ENCODE measurements at regions not wholly inside any gene's neighbourhood (a gene's known extent, or its start where the extent isn't known, plus 50 kb on each side); places are given as distances from the start of the nearest gene placed in this dataset.

GRCh38 chr16:64242492-64242891 lies 879.4 kb downstream of the CDH11 start:
- Histone ChIP-seq H3K27ac (no peak overlapping the region), H3K4me3 (no peak overlapping the region), H3K36me3 (no peaks in the 10 kb centered on the region), H3K27me3 (no peaks in the 10 kb centered on the region), H3K9me3 (no peaks in the 10 kb centered on the region), H3K4me1 (no peaks in the 10 kb centered on the region)
- DNase-seq (ENCODE audit: extremely low spot score in 2 of 2), result no peak
- TF ChIP-seq POLR2A (IDR thresholded peaks at IDR 0.05), result no peak
- TF ChIP-seq CTCF (IDR thresholded peaks at IDR 0.05), result no peak
- TF ChIP-seq POLR2AphosphoS5 (IDR thresholded peaks at IDR 0.05; ENCODE audit: insufficient read depth in 1 of 2, low read depth in 1 of 2), result no peak
- intact Hi-C loops (cut with DNase I), result no loop called here

GRCh38 chr16:64240586-64240985 lies 881.3 kb downstream of the CDH11 start:
- Histone ChIP-seq H3K36me3 (no peaks in the 10 kb centered on the region), H3K4me1 (no peaks in the 10 kb centered on the region), H3K9me3 (no peaks in the 10 kb centered on the region), H3K4me3 (no peak overlapping the region), H3K27me3 (no peaks in the 10 kb centered on the region), H3K27ac (no peak overlapping the region)
- TF ChIP-seq CTCF (IDR thresholded peaks at IDR 0.05) (no peak), POLR2A (IDR thresholded peaks at IDR 0.05) (no peak), POLR2AphosphoS5 (IDR thresholded peaks at IDR 0.05; ENCODE audit: insufficient read depth in 1 of 2, low read depth in 1 of 2) (no peak)
- intact Hi-C loops (cut with DNase I), result no loop called here
- DNase-seq (ENCODE audit: extremely low spot score in 2 of 2), result no peak

GRCh38 chr16:64238571-64238970 lies 883.3 kb downstream of the CDH11 start:
- Histone ChIP-seq H3K4me3 (no peak overlapping the region), H3K9me3 (no peaks in the 10 kb centered on the region), H3K27me3 (no peaks in the 10 kb centered on the region), H3K36me3 (no peaks in the 10 kb centered on the region), H3K4me1 (no peaks in the 10 kb centered on the region), H3K27ac (no peak overlapping the region)
- intact Hi-C loops (cut with DNase I), result no loop called here
- DNase-seq (ENCODE audit: extremely low spot score in 2 of 2), result no peak
- TF ChIP-seq POLR2AphosphoS5 (IDR thresholded peaks at IDR 0.05; ENCODE audit: insufficient read depth in 1 of 2, low read depth in 1 of 2) (no peak), POLR2A (IDR thresholded peaks at IDR 0.05) (no peak), CTCF (IDR thresholded peaks at IDR 0.05) (no peak)

GRCh38 chr16:64236316-64236715 lies 885.5 kb downstream of the CDH11 start:
- H3K27me3 ChIP-seq, result no peaks in the 10 kb centered on the region
- TF ChIP-seq POLR2A (IDR thresholded peaks at IDR 0.05) (no peak), POLR2AphosphoS5 (IDR thresholded peaks at IDR 0.05; ENCODE audit: insufficient read depth in 1 of 2, low read depth in 1 of 2) (no peak), CTCF (IDR thresholded peaks at IDR 0.05) (no peak)
- no peak overlapping the region for H3K4me3 ChIP-seq
- DNase-seq (ENCODE audit: extremely low spot score in 2 of 2), result no peak
- no peaks in the 10 kb centered on the region for H3K36me3 ChIP-seq
- no peak overlapping the region for H3K27ac ChIP-seq
- H3K9me3 ChIP-seq, result no peaks in the 10 kb centered on the region
- intact Hi-C loops (cut with DNase I), result no loop called here
- H3K4me1 ChIP-seq, result no peaks in the 10 kb centered on the region

GRCh38 chr16:64234200-64234599 lies 887.7 kb downstream of the CDH11 start:
- Histone ChIP-seq H3K4me1 (no peaks in the 10 kb centered on the region), H3K27me3 (no peaks in the 10 kb centered on the region), H3K27ac (no peak overlapping the region), H3K9me3 (no peaks in the 10 kb centered on the region), H3K36me3 (no peaks in the 10 kb centered on the region), H3K4me3 (no peak overlapping the region)
- intact Hi-C loops (cut with DNase I), result no loop called here
- no peak for DNase-seq (ENCODE audit: extremely low spot score in 2 of 2)
- TF ChIP-seq POLR2A (IDR thresholded peaks at IDR 0.05) (no peak), CTCF (IDR thresholded peaks at IDR 0.05) (no peak), POLR2AphosphoS5 (IDR thresholded peaks at IDR 0.05; ENCODE audit: insufficient read depth in 1 of 2, low read depth in 1 of 2) (no peak)

Data from vagina (tissue), 2 donors.